HL-60 (cell line): ENCODE measurements at regions not wholly inside any gene's neighbourhood (a gene's known extent, or its start where the extent isn't known, plus 50 kb on each side); places are given as distances from the start of the nearest gene placed in this dataset.

ENCODE experiments used
- DNase-seq, 2 experiments: peaks; one replicate each; pipeline ENCODE4 v3.0.0-alpha.2; 2010 to 2020; ENCODE audit warnings: low read depth in 1 of 2, low spot score in 1 of 2
- H3K27ac ChIP-seq: fragments of 250-450 bp; sonication (Bioruptor Pico); replicated peaks from 2 replicates; pipeline ENCODE4 v1.5.1; 2020; ENCODE audit warnings: mild to moderate bottlenecking, moderate library complexity
- H3K27me3 ChIP-seq: fragments of 250-450 bp; sonication (Bioruptor Pico); 2 replicates; pipeline ENCODE4 v1.5.1; 2021; ENCODE audit warnings: mild to moderate bottlenecking, moderate library complexity; ENCODE audit not compliant: insufficient read depth, poor library complexity, severe bottlenecking
- H3K4me3 ChIP-seq: replicated peaks from 2 replicates; pipeline ENCODE4 v1.5.1; 2011; ENCODE audit warnings: mild to moderate bottlenecking, control low read depth, low read length; ENCODE audit not compliant: insufficient read depth
- GABPA ChIP-seq: IDR thresholded peaks from 2 replicates; pipeline ENCODE4 v1.6.1; 2012; ENCODE audit warnings: low read depth
- POLR2AphosphoS5 ChIP-seq: IDR thresholded peaks from 2 replicates; pipeline ENCODE4 v1.6.1; 2012; ENCODE audit warnings: low read depth
- SPI1 ChIP-seq: IDR thresholded peaks from 2 replicates; pipeline ENCODE4 v1.6.1; 2012; ENCODE audit warnings: low read depth, mild to moderate bottlenecking, borderline replicate concordance
- TF ChIP-seq, protein P1 (sequence below): IDR thresholded peaks from one replicate; pipeline ENCODE4 v1.5.1; 2011; ENCODE audit warnings: low read length, control low read depth, inconsistent platforms; ENCODE audit not compliant: insufficient read depth
- TF ChIP-seq, protein P2 (sequence below): IDR thresholded peaks from 2 replicates; pipeline ENCODE4 v1.6.1; 2012; ENCODE audit warnings: low read depth; ENCODE audit not compliant: insufficient replicate concordance

DNA sequence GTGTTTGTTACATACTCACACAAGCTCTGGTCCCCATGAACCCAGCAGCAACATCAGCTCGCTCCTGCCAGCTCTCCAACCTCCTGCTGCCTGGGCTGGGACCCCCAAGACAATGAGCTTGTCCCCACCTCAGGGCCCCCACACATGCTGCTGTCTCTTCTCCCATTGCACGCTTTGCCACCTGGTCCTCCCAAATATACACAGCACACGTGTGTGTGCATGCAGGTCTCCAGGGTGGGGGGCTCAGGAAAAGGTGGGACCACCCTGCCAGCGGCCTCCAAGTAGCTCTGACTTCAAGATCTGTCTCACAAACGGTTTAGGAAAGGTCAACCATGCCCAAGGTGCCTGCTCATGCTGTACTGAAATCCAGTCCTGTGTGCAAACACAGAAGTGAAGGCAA, 68.1 kb upstream of the CCND1 start:
- no peaks in the 10 kb centered on the region for H3K27me3 ChIP-seq

DNA sequence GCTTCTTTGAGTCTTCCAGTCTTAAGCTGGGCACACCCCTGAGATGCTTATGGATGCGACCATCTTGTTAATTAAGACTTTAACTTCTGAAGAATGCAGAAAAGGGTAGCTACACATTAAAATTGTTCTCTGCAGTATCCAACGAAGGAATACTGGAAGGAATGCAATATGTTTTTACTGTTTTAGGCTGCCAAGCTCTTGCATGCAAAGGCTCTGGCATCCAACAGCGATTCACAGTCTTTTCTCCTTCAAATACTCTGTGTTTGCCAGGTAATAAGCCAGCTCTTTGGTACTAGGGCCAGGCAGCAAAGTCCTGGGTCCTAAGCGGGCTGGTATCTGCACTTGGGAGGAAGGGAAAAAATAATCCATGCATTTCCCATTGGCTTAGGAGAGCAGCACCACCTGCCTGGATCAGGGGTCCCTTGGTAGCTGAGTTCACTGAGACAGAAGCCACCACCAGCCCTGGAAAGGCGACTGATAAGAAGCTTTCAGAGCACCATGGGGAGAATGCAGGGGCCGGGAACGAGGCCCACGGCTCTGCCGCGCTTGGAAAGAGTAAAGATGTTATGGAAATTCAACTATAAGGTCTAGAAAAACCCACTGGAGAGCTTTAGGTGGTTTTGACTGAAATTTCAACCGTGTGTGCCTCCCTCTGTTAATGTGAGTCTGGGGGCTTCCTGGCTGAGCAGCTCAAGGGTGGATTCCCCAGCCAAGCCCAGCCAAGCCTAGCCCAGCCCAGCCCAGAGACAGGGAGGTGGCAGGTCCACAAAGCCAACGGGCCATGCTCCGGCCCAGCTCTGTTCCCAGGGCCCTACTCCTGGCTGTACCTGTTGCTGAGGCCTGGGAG, 67.0 kb upstream of the CCND1 start:
- no peak for DNase-seq
- H3K27me3 ChIP-seq: no peaks in the 10 kb centered on the region

More for the DNA sequence above, 68.1 kb upstream of the CCND1 start:
- DNase-seq: no peak
- TF ChIP-seq, protein P1, sequence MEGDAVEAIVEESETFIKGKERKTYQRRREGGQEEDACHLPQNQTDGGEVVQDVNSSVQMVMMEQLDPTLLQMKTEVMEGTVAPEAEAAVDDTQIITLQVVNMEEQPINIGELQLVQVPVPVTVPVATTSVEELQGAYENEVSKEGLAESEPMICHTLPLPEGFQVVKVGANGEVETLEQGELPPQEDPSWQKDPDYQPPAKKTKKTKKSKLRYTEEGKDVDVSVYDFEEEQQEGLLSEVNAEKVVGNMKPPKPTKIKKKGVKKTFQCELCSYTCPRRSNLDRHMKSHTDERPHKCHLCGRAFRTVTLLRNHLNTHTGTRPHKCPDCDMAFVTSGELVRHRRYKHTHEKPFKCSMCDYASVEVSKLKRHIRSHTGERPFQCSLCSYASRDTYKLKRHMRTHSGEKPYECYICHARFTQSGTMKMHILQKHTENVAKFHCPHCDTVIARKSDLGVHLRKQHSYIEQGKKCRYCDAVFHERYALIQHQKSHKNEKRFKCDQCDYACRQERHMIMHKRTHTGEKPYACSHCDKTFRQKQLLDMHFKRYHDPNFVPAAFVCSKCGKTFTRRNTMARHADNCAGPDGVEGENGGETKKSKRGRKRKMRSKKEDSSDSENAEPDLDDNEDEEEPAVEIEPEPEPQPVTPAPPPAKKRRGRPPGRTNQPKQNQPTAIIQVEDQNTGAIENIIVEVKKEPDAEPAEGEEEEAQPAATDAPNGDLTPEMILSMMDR: no peak
- TF ChIP-seq SPI1 (no peak), GABPA (no peak), POLR2AphosphoS5 (no peak)
- TF ChIP-seq, protein P2, sequence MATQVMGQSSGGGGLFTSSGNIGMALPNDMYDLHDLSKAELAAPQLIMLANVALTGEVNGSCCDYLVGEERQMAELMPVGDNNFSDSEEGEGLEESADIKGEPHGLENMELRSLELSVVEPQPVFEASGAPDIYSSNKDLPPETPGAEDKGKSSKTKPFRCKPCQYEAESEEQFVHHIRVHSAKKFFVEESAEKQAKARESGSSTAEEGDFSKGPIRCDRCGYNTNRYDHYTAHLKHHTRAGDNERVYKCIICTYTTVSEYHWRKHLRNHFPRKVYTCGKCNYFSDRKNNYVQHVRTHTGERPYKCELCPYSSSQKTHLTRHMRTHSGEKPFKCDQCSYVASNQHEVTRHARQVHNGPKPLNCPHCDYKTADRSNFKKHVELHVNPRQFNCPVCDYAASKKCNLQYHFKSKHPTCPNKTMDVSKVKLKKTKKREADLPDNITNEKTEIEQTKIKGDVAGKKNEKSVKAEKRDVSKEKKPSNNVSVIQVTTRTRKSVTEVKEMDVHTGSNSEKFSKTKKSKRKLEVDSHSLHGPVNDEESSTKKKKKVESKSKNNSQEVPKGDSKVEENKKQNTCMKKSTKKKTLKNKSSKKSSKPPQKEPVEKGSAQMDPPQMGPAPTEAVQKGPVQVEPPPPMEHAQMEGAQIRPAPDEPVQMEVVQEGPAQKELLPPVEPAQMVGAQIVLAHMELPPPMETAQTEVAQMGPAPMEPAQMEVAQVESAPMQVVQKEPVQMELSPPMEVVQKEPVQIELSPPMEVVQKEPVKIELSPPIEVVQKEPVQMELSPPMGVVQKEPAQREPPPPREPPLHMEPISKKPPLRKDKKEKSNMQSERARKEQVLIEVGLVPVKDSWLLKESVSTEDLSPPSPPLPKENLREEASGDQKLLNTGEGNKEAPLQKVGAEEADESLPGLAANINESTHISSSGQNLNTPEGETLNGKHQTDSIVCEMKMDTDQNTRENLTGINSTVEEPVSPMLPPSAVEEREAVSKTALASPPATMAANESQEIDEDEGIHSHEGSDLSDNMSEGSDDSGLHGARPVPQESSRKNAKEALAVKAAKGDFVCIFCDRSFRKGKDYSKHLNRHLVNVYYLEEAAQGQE: no peak
- no peak overlapping the region for H3K27ac ChIP-seq
- H3K4me3 ChIP-seq: no peak overlapping the region

DNA sequence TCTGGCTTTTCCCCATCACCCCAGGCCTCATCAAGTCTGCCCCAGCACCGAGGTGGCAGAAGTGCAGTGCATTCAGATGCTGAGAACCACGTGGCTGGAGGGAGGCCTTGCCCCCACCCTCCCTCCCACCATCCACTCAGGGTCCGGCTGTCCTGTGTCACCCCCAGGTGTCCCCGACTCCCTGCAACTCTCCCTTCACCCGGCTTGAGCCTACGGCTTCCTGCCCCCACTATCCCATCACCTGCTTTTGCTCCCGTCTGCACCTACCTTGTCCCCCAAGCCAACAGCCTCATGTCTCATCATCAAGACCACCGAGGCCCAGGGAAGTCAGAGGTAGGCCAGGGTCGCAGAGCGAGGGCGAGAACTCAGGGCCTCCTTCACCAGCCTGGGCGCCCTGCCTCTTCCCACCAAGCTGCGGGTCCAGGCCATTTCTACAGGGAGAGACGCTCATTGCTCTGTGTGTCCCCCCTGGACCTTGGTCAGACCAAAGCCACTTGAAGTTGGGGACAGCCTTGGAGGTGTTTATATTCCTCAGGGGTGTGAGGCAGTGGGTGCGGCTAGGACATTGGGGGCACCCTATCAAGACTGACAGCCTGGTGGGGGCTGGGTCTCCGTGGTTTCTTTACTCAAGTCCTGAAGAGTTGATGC, 66.2 kb upstream of the CCND1 start:
- TF ChIP-seq, protein P2: no peak
- TF ChIP-seq POLR2AphosphoS5 (no peak), SPI1 (no peak), GABPA (no peak)
- TF ChIP-seq, protein P1: no peak
- no peaks in the 10 kb centered on the region for H3K27me3 ChIP-seq
- DNase-seq: no peak
- no peak overlapping the region for H3K27ac ChIP-seq
- H3K4me3 ChIP-seq: no peak overlapping the region

More for the DNA sequence above, 67.0 kb upstream of the CCND1 start:
- TF ChIP-seq, protein P2: no peak
- TF ChIP-seq SPI1 (no peak), POLR2AphosphoS5 (no peak), GABPA (no peak)
- TF ChIP-seq, protein P1: no peak
- Histone ChIP-seq H3K27ac (no peak overlapping the region), H3K4me3 (no peak overlapping the region)
